GM12878 (cell line): ENCODE measurements at regions not wholly inside any gene's neighbourhood (a gene's known extent, or its start where the extent isn't known, plus 50 kb on each side); places are given as distances from the start of the nearest gene placed in this dataset.

ENCODE experiments used
- ATAC-seq: fragments of 200-7000 bp; cut with Tn5 transposase; 3 replicates; pipeline ENCODE4 v1.9.1; 2020; ENCODE audit warnings: mild to moderate bottlenecking, moderate library complexity
- BruUV-seq: library from RNA; stranded (reverse); fragments of 400-500 nt; replicated peaks from 2 replicates; lab custom pipeline; 2021; lab: Mats Ljungman, UMichigan
- CTCF ChIA-PET: fragments of 300-600 bp; sonication (Branson Sonifier 250); formaldehyde crosslinking; extraction: SDS; loops from one replicate; lab custom pipeline; 2021; ENCODE audit warnings: inconsistent platforms; lab: Yijun Ruan, JAX
- POLR2A ChIA-PET: fragments of 350-600 bp; formaldehyde crosslinking; extraction: SDS; loops from one replicate; lab custom pipeline; 2021; ENCODE audit warnings: inconsistent platforms; lab: Charles Lee
- RAD21 ChIA-PET: fragments of 300-600 bp; sonication (Branson Sonifier 250); formaldehyde crosslinking; loops from one replicate; lab custom pipeline; 2023; ENCODE audit warnings: antibody characterized with exemption; ENCODE audit not compliant: unreplicated experiment; lab: Charles Lee
- SMC1A ChIA-PET: fragments of 300-600 bp; sonication (Branson Sonifier 250); formaldehyde crosslinking; loops from one replicate; lab custom pipeline; 2023; ENCODE audit not compliant: unreplicated experiment, uncharacterized antibody; lab: Charles Lee
- DNase-seq: peaks from one replicate; pipeline ENCODE4 v3.0.0-alpha.2; 2011; ENCODE audit warnings: low read depth, low spot score
- FAIRE-seq: peaks from 3 replicates; lab custom pipeline; 2011; peaks lifted over from hg19 to GRCh38; lab: Jason Lieb, UNC
- H2AFZ ChIP-seq: 2 replicates; pipeline ENCODE4 v1.6.0; 2011; ENCODE audit warnings: low read depth, low read length, control low read depth; ENCODE audit not compliant: control insufficient read depth
- H3K27ac ChIP-seq: 2 replicates; pipeline ENCODE4 v1.5.1; 2011; ENCODE audit warnings: control low read depth; ENCODE audit not compliant: control insufficient read depth, insufficient read depth
- H3K27me3 ChIP-seq, 2 experiments: replicated peaks in 1 of 2; 2 replicates each; pipeline versions ENCODE4 v1.6.0 to v1.6.1; 2011; ENCODE audit warnings: low read length in 1 of 2; ENCODE audit not compliant: control insufficient read depth in 2 of 2, insufficient read depth in 2 of 2
- H3K36me3 ChIP-seq, 2 experiments: 2 replicates each; pipeline ENCODE4 v1.5.1; 2011; ENCODE audit warnings: low read length in 1 of 2; ENCODE audit not compliant: control insufficient read depth in 2 of 2, insufficient read depth in 2 of 2
- H3K4me1 ChIP-seq: 2 replicates; pipeline ENCODE4 v1.6.1; 2011; ENCODE audit warnings: mild to moderate bottlenecking, low read length, moderate library complexity, mixed read lengths; ENCODE audit not compliant: control insufficient read depth, insufficient read depth
- H3K4me2 ChIP-seq: 2 replicates; pipeline ENCODE4 v1.6.0; 2011; ENCODE audit warnings: control low read depth; ENCODE audit not compliant: control insufficient read depth, insufficient read depth
- H3K4me3 ChIP-seq: fragments of 200-600 bp; sonication (generic); 2 replicates; pipeline ENCODE4 v1.5.1; 2016
- H3K79me2 ChIP-seq: 2 replicates; pipeline ENCODE4 v1.6.0; 2011; ENCODE audit warnings: low read length; ENCODE audit not compliant: control insufficient read depth, insufficient read depth
- H3K9ac ChIP-seq: 2 replicates; pipeline ENCODE4 v1.8.0; 2011; ENCODE audit warnings: low read length, control low read depth, mixed read lengths; ENCODE audit not compliant: control insufficient read depth, insufficient read depth
- H3K9me3 ChIP-seq: replicated peaks from 3 replicates; pipeline ENCODE4 v1.5.1; 2011; ENCODE audit warnings: mild to moderate bottlenecking, low read length; ENCODE audit not compliant: control insufficient read depth, insufficient read depth
- H4K20me1 ChIP-seq: 2 replicates; pipeline ENCODE4 v1.6.0; 2011; ENCODE audit not compliant: control insufficient read depth, insufficient read depth
- BACH1 ChIP-seq: fragments of 450-650 bp; IDR thresholded peaks from 2 replicates; pipeline ENCODE4 v1.6.1; 2017; ENCODE audit warnings: mild to moderate bottlenecking, borderline replicate concordance
- CEBPB ChIP-seq, 2 experiments: fragments of 150-350 bp in 1 of 2; IDR thresholded peaks; 2 replicates each; pipeline ENCODE4 v1.6.1; 2012 to 2014; ENCODE audit warnings: low read depth in 2 of 2, low read length in 2 of 2, borderline replicate concordance in 1 of 2, inconsistent platforms in 1 of 2
- CHD4 ChIP-seq: fragments of 200-600 bp; sonication (generic); IDR thresholded peaks from 2 replicates; pipeline ENCODE4 v1.6.1; 2016; ENCODE audit warnings: mild to moderate bottlenecking
- CREM ChIP-seq: IDR thresholded peaks from 2 replicates; pipeline ENCODE4 v1.6.1; 2014; ENCODE audit warnings: antibody characterized with exemption, low read depth
- FOXM1 ChIP-seq: IDR thresholded peaks from 2 replicates; pipeline ENCODE4 v1.6.1; 2012; ENCODE audit warnings: low read depth, mild to moderate bottlenecking, inconsistent platforms, low read length, moderate library complexity
- IKZF2 ChIP-seq, 2 experiments: fragments of 450-650 bp; IDR thresholded peaks; 2 replicates each; pipeline ENCODE4 v1.6.1; 2017; ENCODE audit warnings: mild to moderate bottlenecking in 2 of 2, moderate library complexity in 2 of 2
- KAT2A ChIP-seq: conservative IDR thresholded peaks from 2 replicates; pipeline ENCODE4 v1.6.1; 2011; ENCODE audit warnings: low read depth, low read length; ENCODE audit not compliant: control insufficient read depth
- MEF2B ChIP-seq: fragments of 450-650 bp; IDR thresholded peaks from 2 replicates; pipeline ENCODE4 v1.6.1; 2018; ENCODE audit warnings: mild to moderate bottlenecking, moderate library complexity; ENCODE audit not compliant: partially characterized antibody, poor library complexity, severe bottlenecking
- POLR2AphosphoS5 ChIP-seq: IDR thresholded peaks from 2 replicates; pipeline ENCODE4 v1.6.1; 2011; ENCODE audit warnings: mild to moderate bottlenecking, low read length, inconsistent platforms
- RAD21 ChIP-seq: IDR thresholded peaks from 2 replicates; pipeline ENCODE4 v1.6.1; 2011; ENCODE audit warnings: mild to moderate bottlenecking, low read depth, low read length, moderate library complexity; ENCODE audit not compliant: insufficient read depth
- SIX5 ChIP-seq: IDR thresholded peaks from 2 replicates; pipeline ENCODE4 v1.6.1; 2011; ENCODE audit warnings: mild to moderate bottlenecking, low read depth, low read length, moderate library complexity; ENCODE audit not compliant: severe bottlenecking
- SREBF1 ChIP-seq: IDR thresholded peaks from 2 replicates; pipeline ENCODE4 v1.6.1; 2012; ENCODE audit warnings: mild to moderate bottlenecking, low read length
- STAT1 ChIP-seq: fragments of 450-650 bp; conservative IDR thresholded peaks from 2 replicates; pipeline ENCODE4 v1.6.1; 2014; ENCODE audit warnings: antibody characterized with exemption, mild to moderate bottlenecking
- ZNF384 ChIP-seq: IDR thresholded peaks from 2 replicates; pipeline ENCODE4 v1.6.1; 2012; ENCODE audit warnings: low read depth, mild to moderate bottlenecking, low read length, improper control_type of control experiment, borderline replicate concordance
- WGBS: methylation state at CpG from one replicate; pipeline ENCODE4 v1.1.6; 2016; ENCODE audit warnings: low lambda C conversion rate; ENCODE audit not compliant: insufficient replicate concordance, insufficient coverage; ENCODE audit errors: missing lambda C conversion rate; 5-methylcytosine and 5-hydroxymethylcytosine counted together
- in situ Hi-C: fragments of 300-500 bp; cut with MboI; formaldehyde crosslinking; loops from 9 replicates; pipeline ENCODE4 v1.14.3; 2018; ENCODE audit warnings: mixed read lengths
- intact Hi-C: fragments of 100-400 bp; cut with micrococcal nuclease; formaldehyde crosslinking; loops from one replicate; pipeline ENCODE4 v1.14.2; 2022; ENCODE audit not compliant: unreplicated experiment
- TF ChIP-seq, protein P1 (sequence below): fragments of 450-650 bp; IDR thresholded peaks from 2 replicates; pipeline ENCODE4 v1.6.1; 2017; ENCODE audit warnings: mild to moderate bottlenecking, low read depth, inconsistent platforms; ENCODE audit not compliant: poor library complexity, severe bottlenecking
- TF ChIP-seq, protein P2 (sequence below): fragments of 450-650 bp; conservative IDR thresholded peaks from 2 replicates; pipeline ENCODE4 v1.6.1; 2017; ENCODE audit warnings: mild to moderate bottlenecking, moderate library complexity

DNA sequence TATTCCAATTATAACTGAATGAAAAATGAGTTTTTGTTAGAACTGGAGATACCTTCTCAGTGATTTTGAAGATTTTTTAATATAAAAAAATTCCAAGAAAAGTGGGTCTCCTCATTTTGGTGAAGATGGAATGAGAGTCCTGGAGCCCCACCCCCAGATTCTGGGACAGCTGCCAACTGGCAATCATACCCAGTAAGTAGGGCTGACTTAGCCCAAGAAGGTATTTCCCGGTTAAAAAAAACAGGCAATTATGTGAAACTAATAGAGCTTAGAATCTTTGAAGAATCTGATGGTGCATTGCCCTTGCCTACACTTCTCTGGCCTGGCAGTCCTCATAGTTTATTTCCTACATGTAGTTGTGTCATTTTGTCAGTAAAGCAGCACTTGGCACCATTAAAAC lies 52.8 kb upstream of the VWDE start:
- SMC1A ChIA-PET: interaction anchor here (4.4 kb wide), 1 partner anchor 34 kb away, joined by 45 read pairs; no protein-coding TSS in a partner anchor
- no peak for DNase-seq
- Histone ChIP-seq H3K4me1 (no peaks in the 10 kb centered on the region), H3K27me3 (no peaks in the 10 kb centered on the region), H2AFZ (no peak overlapping the region), H3K79me2 (no peaks in the 10 kb centered on the region), H3K9ac (no peak overlapping the region), H3K36me3 (no peaks in the 10 kb centered on the region), H3K27ac (no peak overlapping the region), H3K4me2 (no peak overlapping the region), H3K9me3 (no peaks in the 10 kb centered on the region), H4K20me1 (no peaks in the 10 kb centered on the region), H3K4me3 (no peak overlapping the region)
- in situ Hi-C loops: loop anchor here (5.0 kb wide), 1 partner anchor 36 kb away; no protein-coding TSS in a partner anchor
- RAD21 ChIA-PET: interaction anchor here (1.2 kb wide), 1 partner anchor 33 kb away, joined by 3 read pairs; no protein-coding TSS in a partner anchor
- no peak for FAIRE-seq
- ATAC-seq: no peak
- BruUV-seq: no TSS peak
- TF ChIP-seq STAT1 (no peak), POLR2AphosphoS5 (no peak), BACH1 (no peak), IKZF2 (IDR thresholded peaks at IDR 0.05) (no peak), CREM (no peak), SIX5 (no peak), RAD21 (no peak), CEBPB (IDR thresholded peaks at IDR 0.05; ENCODE audit: borderline replicate concordance in 1 of 2, low read depth in 2 of 2, low read length in 2 of 2) (no peak), MEF2B (no peak), KAT2A (no peak), ZNF384 (no peak), SREBF1 (no peak), FOXM1 (no peak), CHD4 (no peak)
- TF ChIP-seq, protein P1, sequence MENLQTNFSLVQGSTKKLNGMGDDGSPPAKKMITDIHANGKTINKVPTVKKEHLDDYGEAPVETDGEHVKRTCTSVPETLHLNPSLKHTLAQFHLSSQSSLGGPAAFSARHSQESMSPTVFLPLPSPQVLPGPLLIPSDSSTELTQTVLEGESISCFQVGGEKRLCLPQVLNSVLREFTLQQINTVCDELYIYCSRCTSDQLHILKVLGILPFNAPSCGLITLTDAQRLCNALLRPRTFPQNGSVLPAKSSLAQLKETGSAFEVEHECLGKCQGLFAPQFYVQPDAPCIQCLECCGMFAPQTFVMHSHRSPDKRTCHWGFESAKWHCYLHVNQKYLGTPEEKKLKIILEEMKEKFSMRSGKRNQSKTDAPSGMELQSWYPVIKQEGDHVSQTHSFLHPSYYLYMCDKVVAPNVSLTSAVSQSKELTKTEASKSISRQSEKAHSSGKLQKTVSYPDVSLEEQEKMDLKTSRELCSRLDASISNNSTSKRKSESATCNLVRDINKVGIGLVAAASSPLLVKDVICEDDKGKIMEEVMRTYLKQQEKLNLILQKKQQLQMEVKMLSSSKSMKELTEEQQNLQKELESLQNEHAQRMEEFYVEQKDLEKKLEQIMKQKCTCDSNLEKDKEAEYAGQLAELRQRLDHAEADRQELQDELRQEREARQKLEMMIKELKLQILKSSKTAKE: no peak
- TF ChIP-seq, protein P2, sequence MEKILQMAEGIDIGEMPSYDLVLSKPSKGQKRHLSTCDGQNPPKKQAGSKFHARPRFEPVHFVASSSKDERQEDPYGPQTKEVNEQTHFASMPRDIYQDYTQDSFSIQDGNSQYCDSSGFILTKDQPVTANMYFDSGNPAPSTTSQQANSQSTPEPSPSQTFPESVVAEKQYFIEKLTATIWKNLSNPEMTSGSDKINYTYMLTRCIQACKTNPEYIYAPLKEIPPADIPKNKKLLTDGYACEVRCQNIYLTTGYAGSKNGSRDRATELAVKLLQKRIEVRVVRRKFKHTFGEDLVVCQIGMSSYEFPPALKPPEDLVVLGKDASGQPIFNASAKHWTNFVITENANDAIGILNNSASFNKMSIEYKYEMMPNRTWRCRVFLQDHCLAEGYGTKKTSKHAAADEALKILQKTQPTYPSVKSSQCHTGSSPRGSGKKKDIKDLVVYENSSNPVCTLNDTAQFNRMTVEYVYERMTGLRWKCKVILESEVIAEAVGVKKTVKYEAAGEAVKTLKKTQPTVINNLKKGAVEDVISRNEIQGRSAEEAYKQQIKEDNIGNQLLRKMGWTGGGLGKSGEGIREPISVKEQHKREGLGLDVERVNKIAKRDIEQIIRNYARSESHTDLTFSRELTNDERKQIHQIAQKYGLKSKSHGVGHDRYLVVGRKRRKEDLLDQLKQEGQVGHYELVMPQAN: no peak
- POLR2A ChIA-PET: no interaction called here
- CTCF ChIA-PET: interaction anchor here (1.3 to 4.8 kb wide), 5 partner anchors 13 to 38 kb away, joined by 5 to 47 read pairs (median 6); no protein-coding TSS in a partner anchor
- intact Hi-C loops: no loop called here
- 37% methylated on average over 1 of the region's 1 CpG for WGBS
